ENCODE measurements at regions not wholly inside any gene's neighbourhood (a gene's known extent, or its start where the extent isn't known, plus 50 kb on each side); places are given as distances from the start of the nearest gene placed in this dataset.
"Not testable (repeated sequence)": the region's sequence is repeated elsewhere in the genome, so short reads cannot be mapped to it uniquely, and the experiment has no call there.

GRCh38 chr3:147656023-147656422 is 246.9 kb downstream of the ZIC1 start:
- Mint-ChIP-seq H3K9me3 (peaks cover 1% of the 10 kb centered on the region), H3K4me1 (no peaks in the 10 kb centered on the region)

DNA sequence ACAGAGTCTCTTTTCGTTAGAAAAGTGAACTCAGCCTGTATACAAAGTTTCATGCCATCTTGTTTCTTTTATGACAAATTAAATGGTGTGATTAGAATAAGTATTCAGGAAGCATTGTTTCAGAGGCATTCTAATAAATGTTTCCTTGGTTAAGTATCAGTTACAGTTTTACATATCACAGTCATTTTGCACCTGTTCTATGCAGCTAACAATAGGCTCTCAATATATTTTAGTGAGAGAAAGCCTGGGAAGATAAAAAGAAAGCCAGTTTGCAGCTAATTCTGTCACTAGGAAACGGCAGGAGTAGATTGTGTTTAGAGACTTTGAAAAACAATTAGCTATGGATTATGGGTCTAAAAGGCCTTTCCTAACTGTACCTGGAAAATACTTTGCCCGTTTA is 252.8 kb downstream of the ZIC1 start:
- Mint-ChIP-seq H3K36me3 (no peaks in the 10 kb centered on the region), H3K9me3 (no peaks in the 10 kb centered on the region), H3K4me3 (no peak overlapping the region), H3K27me3 (no peaks in the 10 kb centered on the region), H3K4me1 (no peaks in the 10 kb centered on the region), H3K27ac (no peak overlapping the region)
- DNase-seq, result no peak
- POLR2A ChIA-PET, result no interaction called here
- no peak for ATAC-seq (ENCODE audit: low read depth)

More at GRCh38 chr3:147656023-147656422, 246.9 kb downstream of the ZIC1 start:
- Mint-ChIP-seq H3K4me3 (no peak overlapping the region), H3K36me3 (no peaks in the 10 kb centered on the region), H3K27me3 (no peaks in the 10 kb centered on the region), H3K27ac (no peak overlapping the region)
- DNase-seq (no peak), ATAC-seq (ENCODE audit: low read depth) (no peak)
- POLR2A ChIA-PET, result no interaction called here

GRCh38 chr3:147662705-147663104 is 253.5 kb downstream of the ZIC1 start:
- H3K27me3 Mint-ChIP-seq, result no peaks in the 10 kb centered on the region

DNA sequence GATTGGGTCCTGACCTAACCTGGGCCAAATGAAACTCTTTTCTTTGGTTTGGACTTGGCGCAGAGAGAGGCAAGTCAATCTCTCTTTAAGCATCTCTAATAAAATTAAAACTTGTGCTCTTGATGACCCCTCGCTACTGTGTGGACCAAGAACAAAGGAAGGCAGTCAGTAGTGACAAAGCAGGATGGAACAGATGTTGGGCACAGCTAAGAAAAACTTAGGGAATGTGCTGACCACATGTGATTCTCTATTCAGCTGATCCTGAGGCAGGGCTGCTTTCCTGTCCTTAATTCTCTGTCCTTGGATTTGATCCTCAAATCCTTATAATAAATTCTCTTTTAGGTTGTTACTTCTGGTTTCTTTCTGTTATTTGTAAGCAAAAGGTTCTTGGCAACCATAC is 259.9 kb downstream of the ZIC1 start:
- Mint-ChIP-seq H3K4me1 (no peaks in the 10 kb centered on the region), H3K27me3 (no peaks in the 10 kb centered on the region), H3K9me3 (peaks cover 3% of the 10 kb centered on the region), H3K36me3 (no peaks in the 10 kb centered on the region), H3K4me3 (no peak overlapping the region), H3K27ac (no peak overlapping the region)
- POLR2A ChIA-PET, result no interaction called here
- ATAC-seq (ENCODE audit: low read depth) (no peak), DNase-seq (no peak)

More at GRCh38 chr3:147662705-147663104, 253.5 kb downstream of the ZIC1 start:
- H3K27ac Mint-ChIP-seq, result no peak overlapping the region
- H3K4me1 Mint-ChIP-seq, result no peaks in the 10 kb centered on the region
- H3K36me3 Mint-ChIP-seq, result no peaks in the 10 kb centered on the region
- H3K9me3 Mint-ChIP-seq, result no peaks in the 10 kb centered on the region
- ATAC-seq (ENCODE audit: low read depth) (no peak), DNase-seq (no peak)
- no peak overlapping the region for H3K4me3 Mint-ChIP-seq
- POLR2A ChIA-PET, result no interaction called here

GRCh38 chr3:147672035-147672434 is 262.9 kb downstream of the ZIC1 start:
- DNase-seq, result no peak
- Mint-ChIP-seq H3K27me3 (no peaks in the 10 kb centered on the region), H3K36me3 (no peaks in the 10 kb centered on the region), H3K9me3 (peaks cover 3% of the 10 kb centered on the region), H3K4me1 (no peaks in the 10 kb centered on the region), H3K4me3 (no peak overlapping the region), H3K27ac (no peak overlapping the region)
- ATAC-seq (ENCODE audit: low read depth), result no peak
- POLR2A ChIA-PET, result no interaction called here

- H3K27me3 Mint-ChIP-seq, result no peaks in the 10 kb centered on the region
- H3K9me3 Mint-ChIP-seq, result peaks cover 3% of the 10 kb centered on the region
- POLR2A ChIA-PET, result no interaction called here
- no peak for ATAC-seq (ENCODE audit: low read depth)
- no peak for DNase-seq
- no peaks in the 10 kb centered on the region for H3K4me1 Mint-ChIP-seq
- H3K4me3 Mint-ChIP-seq, result no peak overlapping the region
- no peak overlapping the region for H3K27ac Mint-ChIP-seq
- no peaks in the 10 kb centered on the region for H3K36me3 Mint-ChIP-seq
Observed at GRCh38 chr3:147672436-147672835, 263.3 kb downstream of the ZIC1 start.

DNA sequence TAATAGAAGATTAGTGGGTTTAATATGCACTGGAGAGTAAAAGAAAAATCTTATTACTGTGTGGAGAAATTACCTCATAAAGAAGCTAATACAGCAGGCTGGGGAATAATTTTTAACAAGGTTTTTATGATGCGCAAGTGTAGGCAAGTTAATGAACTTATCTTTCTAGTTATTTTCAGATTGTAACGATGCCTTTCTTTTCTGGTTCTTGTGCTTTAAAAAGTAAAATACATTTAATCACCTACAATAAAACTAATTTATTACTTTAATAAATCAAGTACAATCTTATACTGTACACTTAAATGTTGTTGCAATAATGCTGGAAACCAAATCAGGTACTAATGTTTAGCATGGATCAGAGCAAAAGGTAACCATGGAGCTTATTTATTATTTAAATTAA is 266.6 kb downstream of the ZIC1 start:
- no peaks in the 10 kb centered on the region for H3K27me3 Mint-ChIP-seq
- ATAC-seq (ENCODE audit: low read depth) (no peak), DNase-seq (no peak)
- H3K4me3 Mint-ChIP-seq, result no peak overlapping the region
- peaks cover 3% of the 10 kb centered on the region for H3K9me3 Mint-ChIP-seq
- H3K27ac Mint-ChIP-seq, result no peak overlapping the region
- no peaks in the 10 kb centered on the region for H3K36me3 Mint-ChIP-seq
- no peaks in the 10 kb centered on the region for H3K4me1 Mint-ChIP-seq
- POLR2A ChIA-PET, result no interaction called here

DNA sequence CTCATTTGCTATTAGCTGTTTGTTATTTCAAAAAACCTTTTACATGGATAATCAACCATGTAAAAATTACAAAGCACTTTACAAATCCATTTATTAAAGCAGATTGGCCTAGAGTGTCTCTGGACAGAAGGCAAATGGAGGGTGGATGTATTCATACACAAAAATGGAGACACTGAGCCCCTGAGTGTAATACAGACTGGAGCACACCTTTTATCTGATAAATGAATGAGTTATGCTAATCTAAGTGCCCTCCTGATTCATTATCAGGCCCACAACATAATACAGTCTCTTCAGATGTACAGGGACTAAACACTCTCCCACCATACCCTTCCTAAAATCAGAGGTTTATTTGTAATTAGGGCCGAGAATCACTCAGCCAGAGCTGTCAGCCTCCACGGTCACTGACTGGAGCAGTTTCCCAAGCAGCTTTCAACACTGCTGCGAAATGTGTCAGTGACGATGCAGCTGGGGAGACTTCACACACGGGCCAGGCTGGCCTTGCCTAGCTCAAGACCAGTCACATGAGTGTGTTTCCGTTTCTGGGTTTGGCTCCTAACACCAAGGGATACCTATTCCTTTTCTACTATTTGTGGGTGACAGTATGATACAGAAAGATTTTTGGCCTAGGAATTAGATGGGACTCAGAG is 271.8 kb downstream of the ZIC1 start:
- Mint-ChIP-seq H3K9me3 (peaks cover 2% of the 10 kb centered on the region), H3K4me1 (no peaks in the 10 kb centered on the region), H3K27me3 (no peaks in the 10 kb centered on the region), H3K36me3 (no peaks in the 10 kb centered on the region), H3K4me3 (no peak overlapping the region), H3K27ac (no peak overlapping the region)
- DNase-seq (no peak), ATAC-seq (ENCODE audit: low read depth) (no peak)
- POLR2A ChIA-PET, result no interaction called here

GRCh38 chr3:147688868-147689267 is 279.7 kb downstream of the ZIC1 start:
- no peak for ATAC-seq (ENCODE audit: low read depth)
- H3K27me3 Mint-ChIP-seq, result no peaks in the 10 kb centered on the region

DNA sequence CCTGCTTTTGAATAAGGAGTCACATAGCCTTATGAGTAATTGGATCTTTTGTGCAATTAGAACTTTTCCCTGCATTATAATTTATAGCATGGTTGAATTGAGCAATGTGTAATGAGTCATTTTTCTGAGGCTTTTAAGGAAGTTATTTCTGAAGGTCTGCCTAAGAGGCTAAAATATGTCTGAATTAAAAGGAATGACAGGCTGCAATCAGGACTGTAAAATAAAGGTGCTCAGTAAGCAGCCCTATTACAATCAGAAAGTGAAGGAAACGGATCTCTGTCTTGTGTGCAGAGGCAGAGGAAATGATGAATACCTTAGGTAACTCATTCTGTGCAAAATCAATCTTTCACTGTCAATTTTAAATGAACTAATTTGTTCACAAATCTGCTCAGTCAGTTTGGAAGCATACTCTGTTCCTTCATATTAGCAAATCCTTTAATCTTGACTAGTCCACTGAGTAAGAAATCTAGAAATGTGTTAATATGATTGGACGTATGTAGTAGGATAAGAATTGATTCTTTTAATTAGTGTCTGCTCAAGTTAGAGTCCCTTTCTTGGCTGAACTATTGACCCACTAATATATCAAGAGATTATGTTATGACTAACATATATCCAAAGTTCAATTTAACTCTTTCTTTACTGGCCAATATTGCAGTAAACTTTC is 290.1 kb downstream of the ZIC1 start:
- no peaks in the 10 kb centered on the region for H3K9me3 Mint-ChIP-seq
- POLR2A ChIA-PET, result no interaction called here
- H3K4me1 Mint-ChIP-seq, result no peaks in the 10 kb centered on the region
- DNase-seq (no peak), ATAC-seq (ENCODE audit: low read depth) (no peak)
- no peak overlapping the region for H3K27ac Mint-ChIP-seq
- no peak overlapping the region for H3K4me3 Mint-ChIP-seq
- H3K36me3 Mint-ChIP-seq, result no peaks in the 10 kb centered on the region
- H3K27me3 Mint-ChIP-seq, result no peaks in the 10 kb centered on the region

More at GRCh38 chr3:147688868-147689267, 279.7 kb downstream of the ZIC1 start:
- no peak overlapping the region for H3K4me3 Mint-ChIP-seq
- H3K36me3 Mint-ChIP-seq, result no peaks in the 10 kb centered on the region
- no peaks in the 10 kb centered on the region for H3K4me1 Mint-ChIP-seq
- DNase-seq, result no peak
- H3K27ac Mint-ChIP-seq, result no peak overlapping the region
- POLR2A ChIA-PET, result no interaction called here
- H3K9me3 Mint-ChIP-seq, result peaks cover 4% of the 10 kb centered on the region

GRCh38 chr3:147701195-147701594 is 292.0 kb downstream of the ZIC1 start:
- POLR2A ChIA-PET, result no interaction called here
- DNase-seq (no peak), ATAC-seq (ENCODE audit: low read depth) (no peak)
- Mint-ChIP-seq H3K27me3 (no peaks in the 10 kb centered on the region), H3K9me3 (no peaks in the 10 kb centered on the region), H3K36me3 (no peaks in the 10 kb centered on the region), H3K27ac (no peak overlapping the region), H3K4me1 (no peaks in the 10 kb centered on the region), H3K4me3 (no peak overlapping the region)

DNA sequence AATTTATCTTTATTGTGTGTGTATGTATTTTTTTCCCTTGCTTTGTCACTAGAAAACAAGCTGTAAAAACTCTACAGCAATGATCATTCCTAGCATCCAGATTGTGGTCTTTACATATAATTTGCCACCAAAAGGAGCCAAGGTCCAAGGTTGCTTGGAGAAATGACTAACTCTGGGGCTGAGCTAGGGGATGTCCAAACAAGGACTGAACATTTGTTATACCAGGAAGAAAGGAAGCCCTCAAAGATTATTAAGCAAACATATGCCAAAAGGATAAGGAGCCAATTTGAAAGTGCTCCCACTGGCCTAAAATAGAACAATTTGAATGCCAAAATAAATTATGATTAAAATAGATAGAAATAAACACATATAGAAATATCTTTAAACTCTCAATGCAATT is 293.3 kb downstream of the ZIC1 start:
- Mint-ChIP-seq H3K4me3 (no peak overlapping the region), H3K36me3 (no peaks in the 10 kb centered on the region), H3K27ac (no peak overlapping the region), H3K9me3 (no peaks in the 10 kb centered on the region), H3K4me1 (no peaks in the 10 kb centered on the region), H3K27me3 (no peaks in the 10 kb centered on the region)
- no peak for ATAC-seq (ENCODE audit: low read depth)
- no peak for DNase-seq
- POLR2A ChIA-PET, result no interaction called here

DNA sequence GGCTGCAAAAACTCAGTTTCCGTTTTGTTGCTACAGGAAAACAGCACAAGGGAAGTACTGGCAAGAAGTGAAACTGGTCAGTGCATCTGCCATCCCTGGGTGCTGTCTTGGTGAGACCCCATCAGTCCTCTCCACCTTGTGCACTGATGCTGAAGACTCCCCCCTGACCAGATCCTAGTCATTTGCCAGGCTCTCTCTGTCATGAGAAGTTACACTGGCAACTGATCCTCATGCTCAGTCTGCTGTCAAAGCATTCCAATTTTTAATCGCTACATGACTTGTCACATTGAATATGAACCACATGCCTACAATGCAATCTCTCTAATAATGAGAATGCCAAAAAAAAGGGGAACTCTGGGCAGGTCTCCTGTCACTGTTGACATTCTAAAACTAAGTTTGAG is 296.5 kb downstream of the ZIC1 start:
- DNase-seq, result no peak
- ATAC-seq (ENCODE audit: low read depth), result no peak
- POLR2A ChIA-PET, result no interaction called here
- H3K27me3 Mint-ChIP-seq, result no peaks in the 10 kb centered on the region
- no peaks in the 10 kb centered on the region for H3K36me3 Mint-ChIP-seq
- no peak overlapping the region for H3K27ac Mint-ChIP-seq
- no peaks in the 10 kb centered on the region for H3K4me1 Mint-ChIP-seq
- H3K9me3 Mint-ChIP-seq, result no peaks in the 10 kb centered on the region
- H3K4me3 Mint-ChIP-seq, result no peak overlapping the region

GRCh38 chr3:147710753-147711152 is 301.6 kb downstream of the ZIC1 start:
- DNase-seq; H3K27ac Mint-ChIP-seq; H3K27me3 Mint-ChIP-seq; H3K4me1 Mint-ChIP-seq; ATAC-seq (ENCODE audit: low read depth); H3K4me3 Mint-ChIP-seq; H3K36me3 Mint-ChIP-seq; H3K9me3 Mint-ChIP-seq; POLR2A ChIA-PET: not testable (repeated sequence)

All from activated naive CD8-positive, alpha-beta T cell treated with anti-CD3 and anti-CD28 coated beads, Interleukin-2, amount 10 ng/mL, durations not matched to agents 7 days and 5 days (primary cell).